TTC549 (cell line): ENCODE measurements at regions not wholly inside any gene's neighbourhood (a gene's known extent, or its start where the extent isn't known, plus 50 kb on each side); places are given as distances from the start of the nearest gene placed in this dataset.
"Not testable (repeated sequence)": the region's sequence is repeated elsewhere in the genome, so short reads cannot be mapped to it uniquely, and the experiment has no call there.

Source experiments
- FAIRE-seq: peaks from 2 replicates; lab custom pipeline; 2012; peaks lifted over from hg19 to GRCh38; lab: Jason Lieb, UNC

GRCh38 chr13:58625703-58626389 lies 994.3 kb downstream of the PCDH17 start:
- no peak for FAIRE-seq

DNA sequence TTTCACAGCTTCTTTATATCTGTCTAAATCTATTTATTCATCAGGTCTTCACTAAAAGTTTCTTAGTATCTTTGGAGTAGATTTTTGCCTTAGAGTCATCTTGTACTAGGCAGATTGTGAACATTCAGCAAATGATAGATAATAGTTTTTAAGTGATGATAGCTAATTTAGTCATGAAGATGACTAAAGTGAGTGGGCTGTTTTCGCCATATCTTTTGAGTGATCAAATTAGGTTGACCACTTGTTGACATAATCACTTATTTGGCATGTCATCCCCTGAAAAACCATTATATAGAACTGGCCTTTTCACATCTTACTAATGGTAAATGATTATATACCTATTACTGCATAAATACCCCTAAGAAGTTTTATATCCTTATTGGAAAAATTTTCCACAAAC lies 999.2 kb downstream of the PCDH17 start:
- FAIRE-seq: no peak

DNA sequence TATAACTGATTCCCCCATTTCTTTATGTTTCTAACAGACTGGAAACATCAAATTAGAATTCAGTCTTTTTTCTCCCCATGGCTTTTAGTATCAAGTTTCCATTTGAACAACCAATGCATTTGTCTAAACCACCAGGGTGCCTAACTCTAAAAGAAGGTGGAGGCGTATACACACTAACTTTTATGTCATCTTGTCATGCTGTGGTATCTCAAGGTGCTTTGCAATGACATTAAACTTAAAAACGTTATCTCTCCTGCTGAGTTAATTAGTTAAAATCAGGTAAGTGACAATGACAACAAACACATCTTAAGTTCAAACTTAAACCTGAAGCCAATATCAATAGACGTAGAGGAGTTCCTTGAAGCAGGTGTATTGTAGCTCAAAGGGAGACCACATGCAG lies 1001.7 kb downstream of the PCDH17 start:
- no peak for FAIRE-seq

DNA sequence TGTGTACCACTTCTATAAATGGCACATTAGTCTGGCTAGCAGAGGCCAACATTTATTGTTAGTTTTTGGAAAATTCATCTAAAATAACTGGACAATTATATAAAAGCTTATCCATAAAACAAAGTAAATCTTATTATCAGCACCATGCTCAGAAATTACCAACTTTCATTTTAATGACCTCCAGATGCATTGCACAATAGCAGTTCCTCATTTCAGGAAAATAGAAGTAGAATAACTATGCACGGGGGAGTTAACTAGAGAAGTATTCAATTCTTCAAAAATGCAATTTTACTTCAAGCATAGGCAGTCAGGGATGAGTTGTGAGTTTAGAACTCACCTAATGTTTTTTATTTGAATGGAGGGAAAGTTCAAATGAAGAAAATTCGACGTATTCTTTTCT lies 1023.5 kb downstream of the PCDH17 start:
- FAIRE-seq: no peak

DNA sequence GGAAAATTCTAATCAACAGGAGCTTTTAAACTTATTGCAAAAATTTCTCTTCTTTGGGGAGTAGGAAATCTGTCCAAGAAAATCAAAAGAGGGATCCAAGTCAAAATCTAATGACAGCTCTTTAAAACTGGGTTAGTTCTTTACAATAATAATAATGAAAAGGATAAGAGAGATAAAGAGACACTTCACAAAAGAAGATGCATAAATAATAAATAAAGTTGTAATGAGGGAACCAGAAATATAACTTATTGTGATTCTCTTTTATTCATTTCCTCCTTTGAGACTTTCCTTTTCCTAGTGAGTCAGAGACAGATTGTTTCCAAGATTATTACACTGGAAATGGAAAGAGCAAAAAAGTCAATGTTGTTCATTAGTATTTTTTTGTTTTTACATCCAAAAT lies 1029.3 kb downstream of the PCDH17 start:
- no peak for FAIRE-seq

- FAIRE-seq: no peak
These were observed 1034.8 kb downstream of the PCDH17 start for GRCh38 chr13:58666331-58666730.

DNA sequence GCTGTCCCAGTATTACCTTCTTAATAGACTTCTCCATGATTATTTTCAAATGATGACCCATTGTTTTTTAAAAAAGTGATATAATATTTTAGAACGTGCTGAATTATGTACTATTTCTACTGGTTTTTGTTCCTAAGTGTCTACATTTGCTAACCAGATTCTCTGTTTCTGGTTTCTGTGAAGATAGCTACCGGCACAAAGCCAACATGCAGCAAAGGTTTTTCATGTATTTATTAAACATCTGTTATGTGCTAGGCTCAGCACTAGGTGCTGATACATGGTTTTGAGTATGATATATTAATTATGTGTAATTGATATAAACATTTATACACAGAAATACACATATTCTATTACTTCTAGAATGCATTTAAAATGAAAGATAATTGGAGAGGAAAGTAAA lies 1035.6 kb downstream of the PCDH17 start:
- no peak for FAIRE-seq

DNA sequence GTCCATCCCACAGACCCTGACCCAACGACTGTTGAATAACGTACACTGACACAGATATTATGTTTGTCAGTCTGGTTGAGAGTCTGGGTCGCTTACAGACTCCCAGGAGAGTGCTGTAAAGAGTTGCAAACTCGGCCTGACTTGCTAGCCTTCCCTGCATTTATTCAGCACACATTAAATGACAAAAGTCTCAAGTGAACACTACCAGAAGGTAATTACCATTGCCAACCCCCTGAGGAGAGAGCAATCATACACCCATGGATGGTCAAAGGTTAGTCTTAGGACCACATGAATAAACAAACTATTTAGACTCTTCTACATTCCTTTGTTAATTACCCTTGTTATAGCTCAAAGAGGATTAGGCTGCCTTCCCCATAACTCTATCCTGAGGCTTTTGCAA lies 1048.6 kb downstream of the PCDH17 start:
- FAIRE-seq: no peak

GRCh38 chr13:58682616-58683015 lies 1051.1 kb downstream of the PCDH17 start:
- no peak for FAIRE-seq

DNA sequence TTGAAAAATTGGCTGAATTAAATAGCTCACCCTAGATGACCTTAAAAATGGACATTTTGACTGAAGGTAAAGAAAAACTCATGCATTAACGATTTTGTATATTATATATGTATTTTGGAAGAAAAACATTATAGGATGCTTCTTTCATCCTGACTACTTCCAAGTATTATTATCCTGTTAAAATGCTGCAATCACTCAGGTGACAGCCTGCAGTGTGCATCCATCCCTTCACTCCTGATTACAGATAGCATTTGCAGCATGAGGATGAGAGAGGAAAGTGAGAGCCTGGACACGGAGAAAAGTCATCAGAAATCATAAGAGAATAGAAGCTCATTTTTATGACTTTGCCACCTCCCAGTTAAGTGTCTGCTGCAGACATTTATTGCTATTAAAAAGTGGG lies 1055.6 kb downstream of the PCDH17 start:
- no peak for FAIRE-seq

- no peak for FAIRE-seq
These were observed 1067.0 kb downstream of the PCDH17 start for GRCh38 chr13:58698531-58698930.

DNA sequence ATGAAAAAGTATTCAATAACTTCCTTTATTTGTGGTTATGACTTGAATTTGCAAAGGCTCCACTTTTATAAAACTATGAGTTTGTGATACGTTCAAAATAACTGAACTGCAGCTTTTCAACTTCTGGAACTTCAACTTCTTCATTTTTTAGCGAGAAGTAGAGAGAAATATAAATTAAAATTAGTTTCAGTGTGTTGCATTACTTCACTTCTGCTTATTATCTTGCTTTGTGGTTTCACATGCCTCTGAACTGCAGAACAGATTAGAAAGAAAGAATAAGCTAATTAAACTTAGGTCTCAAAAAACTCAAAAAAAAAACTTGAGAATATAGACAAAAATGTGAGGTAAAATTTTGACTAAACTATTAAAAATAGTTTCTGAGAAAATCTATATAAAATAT lies 1073.4 kb downstream of the PCDH17 start:
- no peak for FAIRE-seq

DNA sequence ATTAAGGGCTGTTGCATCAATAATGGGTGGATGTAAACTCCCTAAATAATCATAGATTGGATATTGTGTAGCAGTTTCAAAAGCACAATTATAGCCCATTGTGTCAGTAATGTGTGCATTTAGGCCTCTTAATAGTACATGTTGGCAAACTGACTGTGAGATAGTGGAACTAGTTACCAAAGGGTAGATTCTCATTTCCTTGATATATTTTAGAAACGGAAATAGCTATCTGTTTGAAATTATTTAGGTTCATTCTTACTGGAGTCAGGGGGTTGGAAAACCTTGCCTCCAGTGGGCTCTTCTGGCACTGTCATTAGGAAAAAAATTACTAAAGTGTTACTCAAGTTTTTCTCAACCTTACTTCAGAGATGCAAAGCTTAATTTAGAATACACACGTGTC lies 1074.9 kb downstream of the PCDH17 start:
- no peak for FAIRE-seq

DNA sequence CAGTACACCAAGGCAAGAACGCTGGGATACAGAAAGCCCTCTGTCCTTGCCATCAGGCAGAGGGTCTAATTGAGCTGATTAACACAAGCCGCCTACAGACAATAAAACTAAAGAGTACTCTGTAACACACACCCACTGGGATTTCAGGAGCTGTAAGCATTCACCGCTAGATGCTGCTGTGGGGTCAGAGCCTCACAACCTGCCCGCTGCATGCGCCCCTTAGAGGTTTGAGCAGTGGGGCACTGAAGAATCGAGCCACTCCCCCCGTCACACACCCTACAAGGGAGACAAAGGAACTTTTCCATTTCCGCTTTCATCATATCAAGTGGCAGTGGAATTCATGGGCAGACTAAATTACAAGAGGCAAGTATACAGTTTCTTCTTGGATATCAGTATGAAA lies 1080.6 kb downstream of the PCDH17 start:
- no peak for FAIRE-seq

DNA sequence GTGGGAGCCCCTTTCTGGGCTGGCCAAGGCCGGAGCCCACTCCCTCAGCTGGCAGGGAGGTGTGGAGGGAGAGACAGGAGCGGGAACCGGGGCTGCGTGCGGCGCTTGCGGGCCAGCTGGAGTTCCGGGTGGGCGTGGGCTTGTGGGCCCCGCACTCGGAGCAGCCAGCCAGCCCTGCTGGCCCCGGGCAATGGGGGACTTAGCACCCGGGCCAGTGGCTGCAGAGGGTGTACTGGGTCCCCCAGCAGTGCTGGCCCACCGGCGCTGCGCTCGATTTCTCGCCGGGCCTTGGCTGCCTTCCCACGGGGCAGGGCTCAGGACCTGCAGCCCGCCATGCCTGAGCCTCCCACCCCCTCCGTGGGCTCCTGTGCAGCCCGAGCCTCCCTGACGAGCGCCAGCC lies 1082.5 kb downstream of the PCDH17 start:
- FAIRE-seq: not testable (repeated sequence)

DNA sequence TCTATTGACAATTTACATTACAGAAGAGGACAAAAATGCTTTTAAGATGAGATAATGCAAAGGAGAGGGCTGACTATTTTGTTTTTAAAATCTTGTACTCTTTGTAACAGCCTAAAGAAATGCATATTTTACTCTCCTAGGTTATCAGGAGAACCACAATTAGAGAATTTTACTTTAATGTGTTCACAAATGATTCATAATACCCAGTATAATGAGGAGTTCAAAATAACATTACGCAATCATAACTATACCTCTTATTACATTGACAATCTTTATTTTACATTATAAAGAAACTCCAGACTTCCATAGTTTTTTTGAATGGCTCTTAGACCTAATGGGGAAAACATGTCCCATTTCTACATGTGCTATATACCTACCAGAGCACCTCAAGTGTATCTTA lies 1089.7 kb downstream of the PCDH17 start:
- no peak for FAIRE-seq

DNA sequence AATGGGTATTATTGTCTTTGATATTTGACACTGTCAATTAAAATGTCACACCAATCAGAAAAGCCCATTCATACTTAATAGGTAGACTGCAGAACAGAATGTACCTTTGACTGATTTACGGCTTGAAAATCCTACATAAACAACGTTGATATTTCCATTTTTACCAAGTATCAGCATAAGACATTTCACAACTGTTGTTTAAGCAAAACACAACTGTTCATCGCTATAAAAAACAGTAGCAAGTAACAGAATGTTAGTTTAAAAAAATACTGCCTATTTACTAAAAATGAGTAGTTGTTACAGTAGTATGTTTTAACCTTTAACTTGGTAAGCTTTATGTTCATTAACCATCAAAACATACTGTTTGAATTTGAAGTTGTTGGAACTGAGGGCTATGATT lies 1096.6 kb downstream of the PCDH17 start:
- FAIRE-seq: no peak

DNA sequence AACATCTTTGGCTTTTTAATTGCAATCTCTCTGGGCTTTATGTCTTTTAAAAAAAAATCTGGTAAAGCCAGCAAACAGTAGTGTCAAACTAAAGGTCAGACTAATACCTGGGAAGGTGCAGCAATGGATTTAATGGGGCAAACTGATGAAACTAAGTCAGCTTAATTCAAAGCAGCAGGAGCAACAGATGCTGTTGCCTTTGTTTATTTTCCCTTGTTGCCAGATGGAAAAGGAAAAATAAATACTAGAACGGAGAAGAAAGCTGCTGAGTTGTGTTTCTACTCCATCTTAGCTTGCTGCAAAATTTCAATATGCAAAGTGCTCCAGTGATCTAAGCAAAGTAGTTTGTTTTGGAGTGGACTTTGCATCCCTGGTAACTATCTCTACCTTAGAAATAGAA lies 1097.8 kb downstream of the PCDH17 start:
- no peak for FAIRE-seq

GRCh38 chr13:58744686-58745085 lies 1113.1 kb downstream of the PCDH17 start:
- FAIRE-seq: no peak

- FAIRE-seq: no peak
These were observed 1136.0 kb downstream of the PCDH17 start for GRCh38 chr13:58767566-58767965.

GRCh38 chr13:58773280-58773859 lies 1141.8 kb downstream of the PCDH17 start:
- no peak for FAIRE-seq

DNA sequence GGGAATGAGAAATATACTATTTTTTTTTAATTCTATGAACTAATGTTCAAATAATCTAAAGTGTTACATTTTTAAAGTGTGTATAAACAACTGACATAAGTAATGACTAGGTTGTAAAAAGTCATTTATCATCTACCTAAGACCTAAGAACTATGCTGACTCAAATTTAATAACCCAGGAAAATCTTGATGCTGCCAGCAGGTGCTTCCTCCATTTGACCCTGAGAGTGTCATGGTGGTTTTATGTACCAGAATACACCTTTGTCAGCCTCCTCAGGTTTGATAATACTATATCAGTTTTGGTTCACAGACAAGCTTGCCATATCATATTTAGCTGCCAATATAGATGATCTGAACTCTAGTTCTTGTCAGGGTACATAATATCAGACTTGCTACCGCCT lies 1151.2 kb downstream of the PCDH17 start:
- FAIRE-seq: no peak

- FAIRE-seq: no peak
These were observed 1161.3 kb downstream of the PCDH17 start for GRCh38 chr13:58792854-58793253.

GRCh38 chr13:58795715-58796114 lies 1164.2 kb downstream of the PCDH17 start:
- FAIRE-seq: no peak

GRCh38 chr13:58804832-58805231 lies 1173.3 kb downstream of the PCDH17 start:
- FAIRE-seq: no peak
